BE2C (cell line): ENCODE measurements at regions not wholly inside any gene's neighbourhood (a gene's known extent, or its start where the extent isn't known, plus 50 kb on each side); places are given as distances from the start of the nearest gene placed in this dataset.
"Not testable (repeated sequence)": the region's sequence is repeated elsewhere in the genome, so short reads cannot be mapped to it uniquely, and the experiment has no call there.

Experiments
- DNase-seq: peaks from one replicate; pipeline ENCODE4 v3.0.0-alpha.2; 2020
- H3K27me3 ChIP-seq: fragments of 250-450 bp; sonication (Bioruptor Pico); 2 replicates; pipeline ENCODE4 v1.5.1; 2020; ENCODE audit warnings: mild to moderate bottlenecking
- H3K36me3 ChIP-seq: fragments of 250-450 bp; sonication (Bioruptor Pico); 2 replicates; pipeline ENCODE4 v1.5.1; 2020; ENCODE audit warnings: mild to moderate bottlenecking
- H3K4me1 ChIP-seq: fragments of 250-450 bp; sonication (Bioruptor Pico); 2 replicates; pipeline ENCODE4 v1.5.1; 2020
- H3K4me3 ChIP-seq: 2 replicates; pipeline ENCODE4 v1.5.1; 2011; ENCODE audit warnings: low read depth, low read length
- H3K9me3 ChIP-seq: fragments of 250-450 bp; sonication (Bioruptor Pico); 2 replicates; pipeline ENCODE4 v1.5.1; 2020
- CTCF ChIP-seq: IDR thresholded peaks from 2 replicates; pipeline ENCODE4 v1.5.1; 2012; ENCODE audit warnings: mild to moderate bottlenecking, low read depth, low read length

DNA sequence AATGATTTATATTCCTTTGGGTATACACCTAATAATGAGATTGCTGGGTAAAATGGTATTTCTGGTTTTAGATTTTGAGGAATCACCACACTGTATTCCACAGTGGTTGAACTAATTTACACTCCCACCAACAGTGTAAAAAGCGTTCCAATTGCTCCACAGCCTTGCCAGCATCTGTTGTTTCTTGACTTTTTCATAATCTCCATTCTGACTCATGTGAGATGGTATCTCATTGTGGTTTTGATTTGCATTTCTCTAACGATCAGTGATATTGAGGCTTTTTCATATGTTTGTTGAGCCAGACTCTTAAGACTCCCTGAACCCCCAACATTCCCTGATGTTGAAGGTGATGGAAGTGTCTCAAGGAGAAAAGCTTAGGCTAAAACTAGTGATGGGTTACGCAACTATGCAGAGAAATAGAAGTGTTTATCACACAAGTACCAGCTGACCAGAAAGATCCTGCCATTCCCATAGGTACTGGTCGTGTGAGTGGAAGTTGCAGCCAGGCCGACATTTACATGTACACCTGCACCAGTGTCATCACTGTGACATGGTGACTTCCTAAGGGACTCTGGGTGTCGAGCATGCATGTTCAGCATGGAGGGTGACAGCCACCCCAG lies 711.2 kb upstream of the NRP1 start:
- H3K4me1 ChIP-seq: no peaks in the 10 kb centered on the region

GRCh38 chr10:34041871-34042270 lies 707.4 kb upstream of the NRP1 start:
- no peaks in the 10 kb centered on the region for H3K27me3 ChIP-seq
- H3K9me3 ChIP-seq: no peaks in the 10 kb centered on the region
- H3K4me1 ChIP-seq: no peaks in the 10 kb centered on the region
- no peaks in the 10 kb centered on the region for H3K36me3 ChIP-seq
- TF ChIP-seq CTCF: no peak
- no peak overlapping the region for H3K4me3 ChIP-seq
- no peak for DNase-seq

More for the DNA sequence above, 711.2 kb upstream of the NRP1 start:
- Histone ChIP-seq H3K4me3 (no peak overlapping the region), H3K36me3 (no peaks in the 10 kb centered on the region), H3K27me3 (no peaks in the 10 kb centered on the region), H3K9me3 (no peaks in the 10 kb centered on the region)
- no peak for TF ChIP-seq CTCF
- DNase-seq: no peak

DNA sequence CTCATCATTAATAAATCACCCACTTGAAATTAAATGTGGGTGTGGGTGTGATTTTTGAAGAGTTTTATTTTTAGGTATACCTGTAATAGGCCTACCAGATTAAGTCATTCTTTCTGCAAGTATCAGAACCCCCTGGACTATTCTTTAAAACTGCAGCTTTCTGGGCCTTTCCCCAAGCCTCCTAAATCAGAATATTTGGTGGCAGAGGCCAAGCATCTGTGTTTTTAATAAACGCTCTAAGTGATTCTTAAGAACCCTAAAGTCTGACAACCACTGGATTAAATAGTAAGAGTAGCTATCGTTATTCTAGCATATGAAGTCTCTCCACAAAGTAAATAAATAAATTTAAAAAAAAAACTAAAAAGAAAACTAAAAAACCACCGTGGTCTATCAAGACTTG lies 703.0 kb upstream of the NRP1 start:
- no peak for DNase-seq
- TF ChIP-seq CTCF: no peak
- H3K4me1 ChIP-seq: no peaks in the 10 kb centered on the region
- H3K27me3 ChIP-seq: no peaks in the 10 kb centered on the region
- no peaks in the 10 kb centered on the region for H3K9me3 ChIP-seq
- no peaks in the 10 kb centered on the region for H3K36me3 ChIP-seq
- no peak overlapping the region for H3K4me3 ChIP-seq

GRCh38 chr10:34035241-34035790 lies 700.8 kb upstream of the NRP1 start:
- H3K9me3 ChIP-seq, H3K4me1 ChIP-seq, DNase-seq, H3K4me3 ChIP-seq, H3K27me3 ChIP-seq, H3K36me3 ChIP-seq: not testable (repeated sequence)

- Histone ChIP-seq H3K27me3 (no peaks in the 10 kb centered on the region), H3K4me3 (no peak overlapping the region), H3K36me3 (no peaks in the 10 kb centered on the region), H3K9me3 (no peaks in the 10 kb centered on the region), H3K4me1 (no peaks in the 10 kb centered on the region)
- TF ChIP-seq CTCF: no peak
- no peak for DNase-seq
These were observed 698.6 kb upstream of the NRP1 start for GRCh38 chr10:34033078-34033477.

DNA sequence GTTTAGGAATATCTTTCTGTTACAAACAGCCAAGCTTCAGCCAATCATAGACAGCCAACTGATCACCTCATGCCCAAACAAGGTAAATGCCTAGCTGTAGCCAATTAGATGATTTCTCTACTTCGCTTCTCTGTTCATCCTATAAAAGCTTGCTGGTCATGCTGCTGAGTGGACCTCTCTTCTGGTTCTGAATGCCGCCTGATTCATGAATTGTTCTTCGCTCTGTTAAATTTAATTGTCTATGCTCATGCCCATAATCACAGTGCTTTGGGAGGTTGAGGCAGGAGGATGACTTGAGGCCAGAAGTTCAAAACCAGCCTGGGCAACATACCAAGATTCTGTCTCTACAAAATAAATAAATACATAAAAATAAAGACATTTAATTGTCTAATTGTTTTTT lies 698.1 kb upstream of the NRP1 start:
- H3K4me3 ChIP-seq: no peak overlapping the region
- DNase-seq: no peak
- no peak for TF ChIP-seq CTCF

More for the DNA sequence above, 698.1 kb upstream of the NRP1 start:
- H3K9me3 ChIP-seq: no peaks in the 10 kb centered on the region
- no peaks in the 10 kb centered on the region for H3K36me3 ChIP-seq
- no peaks in the 10 kb centered on the region for H3K27me3 ChIP-seq
- no peaks in the 10 kb centered on the region for H3K4me1 ChIP-seq
